ENCODE measurements at regions not wholly inside any gene's neighbourhood (a gene's known extent, or its start where the extent isn't known, plus 50 kb on each side); places are given as distances from the start of the nearest gene placed in this dataset.

GRCh38 chr7:145691377-145691914 is 425.2 kb upstream of the CNTNAP2 start:
- TF ChIP-seq USF1 (IDR thresholded peaks at IDR 0.05) (no peak), REST (IDR thresholded peaks at IDR 0.05; ENCODE audit: low read depth) (no peak), ZBTB7A (IDR thresholded peaks at IDR 0.05; ENCODE audit: low read depth) (no peak), MAX (IDR thresholded peaks at IDR 0.05) (no peak), CREB1 (IDR thresholded peaks at IDR 0.05; ENCODE audit: low read depth) (no peak), CEBPB (IDR thresholded peaks at IDR 0.05) (no peak), FOXM1 (IDR thresholded peaks at IDR 0.05; ENCODE audit: borderline replicate concordance, low read depth) (no peak), NFIC (IDR thresholded peaks at IDR 0.05) (no peak)

- no peak for TF ChIP-seq USF1 (IDR thresholded peaks at IDR 0.05)
- TF ChIP-seq EGR1 (IDR thresholded peaks at IDR 0.05) = no peak
- TF ChIP-seq REST (IDR thresholded peaks at IDR 0.05; ENCODE audit: low read depth) = no peak
- no peak for TF ChIP-seq TAF1 (IDR thresholded peaks at IDR 0.05; ENCODE audit: low read depth)
- TF ChIP-seq MAX (IDR thresholded peaks at IDR 0.05) = no peak
- no peak for TF ChIP-seq FOXM1 (IDR thresholded peaks at IDR 0.05; ENCODE audit: borderline replicate concordance, low read depth)
- no peak for TF ChIP-seq TCF12 (IDR thresholded peaks at IDR 0.05; ENCODE audit: low read depth)
- TF ChIP-seq CEBPB (IDR thresholded peaks at IDR 0.05) = no peak
- no peak for TF ChIP-seq ZBTB7A (IDR thresholded peaks at IDR 0.05; ENCODE audit: low read depth)
- TF ChIP-seq RAD21 (IDR thresholded peaks at IDR 0.05; ENCODE audit: low read depth) = no peak
- no peak for TF ChIP-seq CREB1 (IDR thresholded peaks at IDR 0.05; ENCODE audit: low read depth)
- no peak for TF ChIP-seq EP300 (IDR thresholded peaks at IDR 0.05; ENCODE audit: borderline replicate concordance)
- TF ChIP-seq TEAD4 (IDR thresholded peaks at IDR 0.05) = no peak
- TF ChIP-seq YY1 (IDR thresholded peaks at IDR 0.05; ENCODE audit: low read depth) = no peak
- TF ChIP-seq NFIC (IDR thresholded peaks at IDR 0.05) = no peak
Measured at GRCh38 chr7:145681646-145682045, 435.0 kb upstream of the CNTNAP2 start.

- TF ChIP-seq USF1 (IDR thresholded peaks at IDR 0.05) = no peak
- no peak for TF ChIP-seq FOXM1 (IDR thresholded peaks at IDR 0.05; ENCODE audit: borderline replicate concordance, low read depth)
- TF ChIP-seq EGR1 (IDR thresholded peaks at IDR 0.05) = no peak
- no peak for TF ChIP-seq MAX (IDR thresholded peaks at IDR 0.05)
- TF ChIP-seq YY1 (IDR thresholded peaks at IDR 0.05; ENCODE audit: low read depth) = no peak
- TF ChIP-seq ZBTB7A (IDR thresholded peaks at IDR 0.05; ENCODE audit: low read depth) = no peak
- TF ChIP-seq TAF1 (IDR thresholded peaks at IDR 0.05; ENCODE audit: low read depth) = no peak
- TF ChIP-seq TEAD4 (IDR thresholded peaks at IDR 0.05) = no peak
- TF ChIP-seq TCF12 (IDR thresholded peaks at IDR 0.05; ENCODE audit: low read depth) = no peak
Measured at GRCh38 chr7:145681159-145681558, 435.4 kb upstream of the CNTNAP2 start.

GRCh38 chr7:145665499-145666258 is 450.9 kb upstream of the CNTNAP2 start:
- no peak for TF ChIP-seq CEBPB (IDR thresholded peaks at IDR 0.05)
- no peak for TF ChIP-seq REST (IDR thresholded peaks at IDR 0.05; ENCODE audit: low read depth)
- no peak for TF ChIP-seq NFIC (IDR thresholded peaks at IDR 0.05)
- no peak for TF ChIP-seq USF1 (IDR thresholded peaks at IDR 0.05)
- no peak for TF ChIP-seq CREB1 (IDR thresholded peaks at IDR 0.05; ENCODE audit: low read depth)
- TF ChIP-seq EGR1 (IDR thresholded peaks at IDR 0.05) = no peak
- no peak for TF ChIP-seq YY1 (IDR thresholded peaks at IDR 0.05; ENCODE audit: low read depth)
- no peak for TF ChIP-seq TCF12 (IDR thresholded peaks at IDR 0.05; ENCODE audit: low read depth)
- no peak for TF ChIP-seq EP300 (IDR thresholded peaks at IDR 0.05; ENCODE audit: borderline replicate concordance)
- TF ChIP-seq FOXM1 (IDR thresholded peaks at IDR 0.05; ENCODE audit: borderline replicate concordance, low read depth) = no peak
- TF ChIP-seq ZBTB7A (IDR thresholded peaks at IDR 0.05; ENCODE audit: low read depth) = no peak
- no peak for TF ChIP-seq MAX (IDR thresholded peaks at IDR 0.05)
- no peak for TF ChIP-seq TEAD4 (IDR thresholded peaks at IDR 0.05)
- TF ChIP-seq TAF1 (IDR thresholded peaks at IDR 0.05; ENCODE audit: low read depth) = no peak
- TF ChIP-seq RAD21 (IDR thresholded peaks at IDR 0.05; ENCODE audit: low read depth) = no peak

All from Ishikawa (cell line).